ENCODE measurements at regions not wholly inside any gene's neighbourhood (a gene's known extent, or its start where the extent isn't known, plus 50 kb on each side); places are given as distances from the start of the nearest gene placed in this dataset.

GRCh38 chr11:115709297-115709696 lies 205.1 kb upstream of the CADM1 start:
- intact Hi-C loops (cut with DNase I): no loop called here
- H3K4me3 ChIP-seq (ENCODE audit: low read length): no peak overlapping the region
- H3K27me3 ChIP-seq (ENCODE audit: control insufficient read depth, insufficient read depth): no peaks in the 10 kb centered on the region
- no peak overlapping the region for H3K27ac ChIP-seq (ENCODE audit: low read length)
- H3K9me3 ChIP-seq (ENCODE audit: control insufficient read depth, low read length): no peaks in the 10 kb centered on the region
- DNase-seq (no peak), ATAC-seq (no peak)
- 60% methylated on average over 8 of the region's 8 CpGs for WGBS
- H3K4me1 ChIP-seq (ENCODE audit: control insufficient read depth, insufficient read depth, low read length): no peaks in the 10 kb centered on the region

GRCh38 chr11:115707180-115707905 lies 203.1 kb upstream of the CADM1 start:
- intact Hi-C loops (cut with DNase I): no loop called here
- H3K27ac ChIP-seq (ENCODE audit: low read length): no peak overlapping the region
- no peaks in the 10 kb centered on the region for H3K4me1 ChIP-seq (ENCODE audit: control insufficient read depth, insufficient read depth, low read length)
- H3K9me3 ChIP-seq (ENCODE audit: control insufficient read depth, low read length): no peaks in the 10 kb centered on the region
- no peaks in the 10 kb centered on the region for H3K27me3 ChIP-seq (ENCODE audit: control insufficient read depth, insufficient read depth)
- WGBS: 74% methylated on average over 4 of the region's 4 CpGs
- H3K4me3 ChIP-seq (ENCODE audit: low read length): no peak overlapping the region
- no peak for DNase-seq
- peak in 1 of 2 donors; percentile 51 for ATAC-seq

DNA sequence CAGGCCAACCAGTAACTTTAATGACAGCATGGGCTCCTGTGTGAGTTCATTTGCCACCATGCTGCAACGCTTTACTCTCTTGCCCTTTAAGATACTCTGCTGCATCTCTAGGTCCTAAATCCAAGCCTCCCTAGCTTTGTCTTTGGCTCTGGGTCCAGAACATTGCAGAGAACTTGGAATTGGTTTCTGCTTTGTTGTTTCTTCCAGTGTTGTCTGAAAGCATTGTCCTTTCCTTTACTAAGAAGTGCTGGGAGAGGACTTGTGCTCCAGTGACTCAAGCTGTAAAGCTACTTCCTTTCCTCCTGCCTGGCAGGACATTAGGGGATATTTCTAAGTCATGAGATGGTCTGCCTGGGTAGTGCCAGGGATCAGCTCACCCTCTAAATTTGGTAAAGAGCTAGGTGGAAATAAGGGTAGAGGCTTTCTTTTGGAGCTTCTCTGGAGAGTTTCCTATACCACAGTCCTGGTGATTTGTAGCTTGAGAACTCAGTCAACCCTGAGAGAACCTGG lies 202.5 kb upstream of the CADM1 start:
- peak in 1 of 2 donors; percentile 36 for ATAC-seq
- Histone ChIP-seq H3K9me3 (ENCODE audit: control insufficient read depth, low read length) (no peaks in the 10 kb centered on the region), H3K4me3 (ENCODE audit: low read length) (no peak overlapping the region), H3K27me3 (ENCODE audit: control insufficient read depth, insufficient read depth) (no peaks in the 10 kb centered on the region), H3K27ac (ENCODE audit: low read length) (no peak overlapping the region), H3K4me1 (ENCODE audit: control insufficient read depth, insufficient read depth, low read length) (no peaks in the 10 kb centered on the region)
- intact Hi-C loops (cut with DNase I): no loop called here
- no peak for DNase-seq
- WGBS: 85% methylated on average over 1 of the region's 1 CpG

DNA sequence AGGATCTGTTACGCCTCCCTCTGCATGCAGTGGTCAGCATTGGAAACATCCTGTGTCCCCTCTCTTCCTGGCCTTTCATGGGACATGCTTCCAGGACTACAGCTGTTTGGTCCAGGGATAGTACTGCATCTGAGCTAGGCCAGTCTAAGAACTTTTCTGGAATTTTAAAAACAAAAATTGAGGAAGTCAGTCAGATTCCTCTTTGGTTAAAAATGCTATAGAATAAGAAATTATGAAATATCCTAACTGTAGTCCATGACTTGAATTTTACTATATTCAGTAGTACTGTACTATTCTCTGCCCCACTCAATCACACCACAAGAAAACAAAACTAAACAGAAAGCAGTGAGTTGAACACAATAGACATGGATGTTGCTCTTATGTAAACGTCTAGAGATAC lies 201.0 kb upstream of the CADM1 start:
- no peak for ATAC-seq
- Histone ChIP-seq H3K9me3 (ENCODE audit: control insufficient read depth, low read length) (no peaks in the 10 kb centered on the region), H3K27ac (ENCODE audit: low read length) (no peak overlapping the region), H3K4me1 (ENCODE audit: control insufficient read depth, insufficient read depth, low read length) (peaks cover 3% of the 10 kb centered on the region), H3K27me3 (ENCODE audit: control insufficient read depth, insufficient read depth) (no peaks in the 10 kb centered on the region), H3K4me3 (ENCODE audit: low read length) (no peak overlapping the region)
- 67% methylated on average over 2 of the region's 2 CpGs for WGBS
- intact Hi-C loops (cut with DNase I): no loop called here
- DNase-seq: no peak

DNA sequence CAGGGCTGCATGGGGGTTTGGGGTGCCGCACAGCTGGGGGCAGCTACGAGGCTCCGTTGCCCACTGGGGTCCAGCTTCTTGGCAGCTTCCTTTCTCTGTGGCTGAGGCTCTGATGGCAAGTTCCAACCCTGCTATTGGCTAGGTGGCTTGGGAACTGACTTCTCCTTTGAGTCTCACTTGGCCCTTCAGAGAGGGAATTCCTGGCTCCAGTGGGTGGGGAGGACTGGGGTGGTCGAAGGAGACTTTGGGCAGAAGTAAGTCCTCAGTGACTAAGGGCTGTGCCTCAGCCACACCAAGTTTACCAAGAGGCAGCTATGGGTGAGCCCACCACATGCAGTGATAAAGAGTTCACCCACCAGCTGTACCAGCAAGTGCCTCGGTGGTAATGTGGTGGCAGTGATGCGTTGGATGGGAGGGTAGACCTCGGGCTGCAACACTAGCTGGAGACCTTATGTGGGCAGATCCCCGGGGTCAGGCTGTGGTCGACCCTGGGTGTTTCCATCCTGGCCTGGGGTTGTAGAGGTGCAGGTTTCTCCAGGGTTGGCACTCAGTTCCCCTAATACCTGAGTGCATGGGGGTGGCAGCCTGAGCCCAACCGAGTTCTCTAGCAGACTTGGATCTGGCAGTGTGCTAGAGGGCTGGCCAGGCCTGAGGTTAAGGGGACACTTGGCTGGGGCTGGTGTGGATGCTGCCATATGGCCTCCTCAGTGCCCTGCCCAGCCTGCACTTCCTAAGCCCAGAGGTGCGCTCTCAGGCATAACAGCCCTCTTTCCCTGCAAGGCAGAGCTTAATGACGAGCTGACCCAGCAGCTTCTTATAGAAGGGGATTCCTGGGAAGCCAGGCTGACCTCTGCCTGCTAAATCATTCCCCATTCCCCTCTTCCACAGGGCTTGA lies 197.0 kb upstream of the CADM1 start:
- Histone ChIP-seq H3K9me3 (ENCODE audit: control insufficient read depth, low read length) (no peaks in the 10 kb centered on the region), H3K27me3 (ENCODE audit: control insufficient read depth, insufficient read depth) (no peaks in the 10 kb centered on the region), H3K4me1 (ENCODE audit: control insufficient read depth, insufficient read depth, low read length) (peaks cover 6% of the 10 kb centered on the region), H3K4me3 (ENCODE audit: low read length) (no peak overlapping the region), H3K27ac (ENCODE audit: low read length) (no peak overlapping the region)
- intact Hi-C loops (cut with DNase I): no loop called here
- DNase-seq (no peak), ATAC-seq (no peak)
- 80% methylated on average over 12 of the region's 12 CpGs for WGBS

DNA sequence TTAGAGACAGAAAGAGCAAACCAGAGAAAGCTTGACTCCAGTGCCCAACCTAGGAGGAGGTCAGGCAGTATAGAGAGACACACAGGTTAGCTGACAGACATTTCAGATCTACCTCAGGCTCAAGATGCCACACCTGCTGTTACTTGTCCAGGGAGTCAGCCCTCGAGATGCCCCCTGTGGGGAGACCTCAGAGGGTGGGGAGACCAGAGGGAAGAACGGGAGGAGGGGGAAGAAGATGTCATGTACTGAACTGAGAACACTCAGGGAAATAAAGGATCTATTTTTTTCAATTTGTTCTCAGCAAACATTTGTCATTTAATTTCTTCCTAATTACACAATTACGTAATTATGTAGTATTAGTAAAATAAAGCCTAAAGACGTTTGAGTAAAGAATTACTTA lies 196.3 kb upstream of the CADM1 start:
- peaks cover 6% of the 10 kb centered on the region for H3K4me1 ChIP-seq (ENCODE audit: control insufficient read depth, insufficient read depth, low read length)
- intact Hi-C loops (cut with DNase I): no loop called here
- ATAC-seq (no peak), DNase-seq (no peak)
- WGBS: 67% methylated on average over 4 of the region's 4 CpGs
- no peak overlapping the region for H3K27ac ChIP-seq (ENCODE audit: low read length)
- no peaks in the 10 kb centered on the region for H3K9me3 ChIP-seq (ENCODE audit: control insufficient read depth, low read length)
- no peak overlapping the region for H3K4me3 ChIP-seq (ENCODE audit: low read length)
- no peaks in the 10 kb centered on the region for H3K27me3 ChIP-seq (ENCODE audit: control insufficient read depth, insufficient read depth)

DNA sequence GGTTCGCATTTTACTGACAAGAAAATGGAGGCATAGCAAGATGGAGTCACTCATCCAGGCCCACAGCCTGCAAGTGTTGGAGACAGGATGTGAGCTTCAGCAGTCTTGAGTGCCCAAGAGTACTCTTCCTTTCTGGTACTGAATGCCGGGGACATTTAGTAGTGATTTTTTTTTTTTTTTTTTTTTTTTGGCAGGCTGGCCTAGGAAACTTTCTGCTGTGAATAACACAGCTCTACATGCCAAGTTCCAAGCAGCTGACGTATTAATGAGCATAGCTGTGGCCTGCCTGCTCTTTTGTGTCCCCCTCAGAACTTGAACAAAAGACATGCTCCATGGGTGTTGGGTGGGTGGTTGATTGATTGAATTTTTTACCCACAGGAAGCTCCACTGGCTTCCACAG lies 195.5 kb upstream of the CADM1 start:
- peak overlapping the region; percentile 66 for H3K27ac ChIP-seq (ENCODE audit: low read length)
- no peaks in the 10 kb centered on the region for H3K27me3 ChIP-seq (ENCODE audit: control insufficient read depth, insufficient read depth)
- peak in 1 of 3 donors; percentile 33 for DNase-seq
- 34% methylated on average over 3 of the region's 3 CpGs for WGBS
- peaks cover 6% of the 10 kb centered on the region for H3K4me1 ChIP-seq (ENCODE audit: control insufficient read depth, insufficient read depth, low read length)
- peak; percentile 88 for ATAC-seq
- intact Hi-C loops (cut with DNase I): no loop called here
- no peaks in the 10 kb centered on the region for H3K9me3 ChIP-seq (ENCODE audit: control insufficient read depth, low read length)
- H3K4me3 ChIP-seq (ENCODE audit: low read length): no peak overlapping the region

DNA sequence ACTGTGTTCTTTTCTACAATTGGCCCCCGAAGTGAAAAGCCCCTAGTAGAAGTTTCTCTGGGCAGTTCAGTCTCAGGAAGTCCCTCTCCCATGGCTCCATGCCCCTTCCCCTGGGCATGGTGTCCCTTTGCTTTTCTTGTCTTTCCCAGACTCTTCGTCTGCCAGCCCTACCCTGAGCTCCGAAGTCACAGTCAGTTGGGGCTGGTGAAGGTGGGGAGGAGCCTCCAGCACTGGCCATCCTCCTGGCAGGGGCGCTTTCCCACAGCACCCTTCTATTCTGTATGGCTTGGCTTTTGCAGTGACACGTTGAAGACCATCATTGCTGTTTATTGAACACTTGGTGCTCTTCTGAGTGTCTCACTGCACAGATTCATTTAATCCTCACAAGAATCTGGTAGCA lies 195.1 kb upstream of the CADM1 start:
- no peaks in the 10 kb centered on the region for H3K27me3 ChIP-seq (ENCODE audit: control insufficient read depth, insufficient read depth)
- H3K4me3 ChIP-seq (ENCODE audit: low read length): no peak overlapping the region
- 78% methylated on average over 5 of the region's 5 CpGs for WGBS
- peak overlapping the region; percentile 66 for H3K27ac ChIP-seq (ENCODE audit: low read length)
- no peaks in the 10 kb centered on the region for H3K9me3 ChIP-seq (ENCODE audit: control insufficient read depth, low read length)
- ATAC-seq (no peak), DNase-seq (no peak)
- H3K4me1 ChIP-seq (ENCODE audit: control insufficient read depth, insufficient read depth, low read length): peaks cover 6% of the 10 kb centered on the region
- intact Hi-C loops (cut with DNase I): no loop called here

DNA sequence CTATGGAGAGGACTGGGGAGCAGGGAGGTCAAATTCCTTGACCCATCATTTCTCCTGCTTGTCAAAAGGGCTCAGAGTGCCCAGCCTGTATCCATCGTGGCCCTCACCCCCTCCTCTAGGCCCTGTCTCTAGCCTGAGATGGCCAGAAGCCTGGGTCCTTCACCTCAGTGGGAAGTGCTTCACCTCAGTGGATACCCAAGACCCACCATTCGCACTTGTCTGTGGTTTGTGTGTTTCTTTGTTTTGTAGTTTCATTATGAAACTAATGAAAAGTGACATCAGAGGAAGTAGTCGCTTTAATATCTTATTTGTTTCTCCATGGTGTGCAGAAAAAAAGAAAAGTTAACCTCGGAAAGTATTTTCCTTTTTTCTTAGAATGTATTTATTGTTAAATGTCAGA lies 194.0 kb upstream of the CADM1 start:
- intact Hi-C loops (cut with DNase I): no loop called here
- Histone ChIP-seq H3K4me3 (ENCODE audit: low read length) (no peak overlapping the region), H3K27me3 (ENCODE audit: control insufficient read depth, insufficient read depth) (no peaks in the 10 kb centered on the region), H3K27ac (ENCODE audit: low read length) (no peak overlapping the region), H3K9me3 (ENCODE audit: control insufficient read depth, low read length) (no peaks in the 10 kb centered on the region), H3K4me1 (ENCODE audit: control insufficient read depth, insufficient read depth, low read length) (peaks cover 6% of the 10 kb centered on the region)
- 81% methylated on average over 4 of the region's 4 CpGs for WGBS
- ATAC-seq (no peak), DNase-seq (no peak)

DNA sequence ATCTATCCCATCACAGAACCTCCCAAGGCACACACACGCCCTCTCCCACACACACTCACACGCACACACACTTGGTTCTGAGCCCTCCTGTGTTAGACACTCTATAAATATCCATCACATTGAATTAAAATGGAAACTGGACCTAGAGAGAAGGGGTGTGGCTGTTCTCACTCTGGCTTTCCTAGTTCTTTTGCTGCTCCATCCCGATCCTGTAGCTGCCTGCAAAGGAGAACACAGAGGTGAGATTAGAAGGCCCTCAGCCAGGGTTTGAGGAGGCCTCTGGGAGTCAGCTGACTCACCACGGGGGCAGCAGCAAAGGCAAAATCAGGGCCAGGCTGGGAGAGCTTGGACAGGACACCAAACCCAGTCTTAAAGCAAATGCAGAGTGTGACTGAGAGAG lies 192.3 kb upstream of the CADM1 start:
- WGBS: 46% methylated on average over 4 of the region's 4 CpGs

GRCh38 chr11:115695677-115696364 lies 191.6 kb upstream of the CADM1 start:
- H3K4me1 ChIP-seq (ENCODE audit: control insufficient read depth, insufficient read depth, low read length): peaks cover 6% of the 10 kb centered on the region
- ATAC-seq (no peak), DNase-seq (no peak)
- intact Hi-C loops (cut with DNase I): no loop called here
- 52% methylated on average over 5 of the region's 5 CpGs for WGBS
- no peaks in the 10 kb centered on the region for H3K9me3 ChIP-seq (ENCODE audit: control insufficient read depth, low read length)
- no peaks in the 10 kb centered on the region for H3K27me3 ChIP-seq (ENCODE audit: control insufficient read depth, insufficient read depth)
- no peak overlapping the region for H3K4me3 ChIP-seq (ENCODE audit: low read length)
- no peak overlapping the region for H3K27ac ChIP-seq (ENCODE audit: low read length)

More for the DNA sequence above, 192.3 kb upstream of the CADM1 start:
- DNase-seq (no peak), ATAC-seq (peak in 1 of 2 donors; percentile 33)
- Histone ChIP-seq H3K27ac (ENCODE audit: low read length) (peak overlapping the region; percentile 2), H3K4me1 (ENCODE audit: control insufficient read depth, insufficient read depth, low read length) (peaks cover 6% of the 10 kb centered on the region), H3K27me3 (ENCODE audit: control insufficient read depth, insufficient read depth) (no peaks in the 10 kb centered on the region), H3K9me3 (ENCODE audit: control insufficient read depth, low read length) (no peaks in the 10 kb centered on the region), H3K4me3 (ENCODE audit: low read length) (no peak overlapping the region)
- intact Hi-C loops (cut with DNase I): no loop called here

Data from right cardiac atrium (tissue), 5 donors.